NOMO-1 treated with DMSO at 0.1 percent for 48 hours (cell line): ENCODE measurements at regions not wholly inside any gene's neighbourhood (a gene's known extent, or its start where the extent isn't known, plus 50 kb on each side); places are given as distances from the start of the nearest gene placed in this dataset.
"Not testable (repeated sequence)": the region's sequence is repeated elsewhere in the genome, so short reads cannot be mapped to it uniquely, and the experiment has no call there.

Experiments used
- DNase-seq: peaks from one replicate; lab custom pipeline; 2025; ENCODE audit not compliant: unreplicated experiment; lab: John Stamatoyannopoulos, UW

- no peak for DNase-seq
Measured at GRCh38 chr10:53543410-53543809, 770.8 kb upstream of the MBL2 start.

GRCh38 chr10:53537508-53537907, 764.9 kb upstream of the MBL2 start:
- no peak for DNase-seq

- DNase-seq = no peak
Measured at GRCh38 chr10:53536322-53536721, 763.7 kb upstream of the MBL2 start.

- DNase-seq = no peak
Measured at GRCh38 chr10:53534428-53534827, 761.8 kb upstream of the MBL2 start.

GRCh38 chr10:53528974-53529373, 756.4 kb upstream of the MBL2 start:
- no peak for DNase-seq

GRCh38 chr10:53521046-53521445, 748.5 kb upstream of the MBL2 start:
- DNase-seq = no peak

- no peak for DNase-seq
Measured at GRCh38 chr10:53508197-53508596, 735.6 kb upstream of the MBL2 start.

- not testable (repeated sequence) for DNase-seq
Measured at GRCh38 chr10:53504492-53504891, 731.9 kb upstream of the MBL2 start.

- no peak for DNase-seq
Measured at GRCh38 chr10:53491774-53492173, 719.2 kb upstream of the MBL2 start.

GRCh38 chr10:53490553-53490952, 718.0 kb upstream of the MBL2 start:
- DNase-seq = no peak

GRCh38 chr10:53489335-53490182, 717.0 kb upstream of the MBL2 start:
- no peak for DNase-seq

- DNase-seq = no peak
Measured at GRCh38 chr10:53487019-53487983, 714.7 kb upstream of the MBL2 start.

- DNase-seq = not testable (repeated sequence)
Measured at GRCh38 chr10:53485422-53485821, 712.8 kb upstream of the MBL2 start.

GRCh38 chr10:53479365-53479764, 706.8 kb upstream of the MBL2 start:
- DNase-seq = no peak

GRCh38 chr10:53477313-53477675, 704.7 kb upstream of the MBL2 start:
- no peak for DNase-seq

GRCh38 chr10:53476650-53477312, 704.2 kb upstream of the MBL2 start:
- no peak for DNase-seq

- no peak for DNase-seq
Measured at GRCh38 chr10:53469383-53469782, 696.8 kb upstream of the MBL2 start.

GRCh38 chr10:53463539-53463938, 691.0 kb upstream of the MBL2 start:
- no peak for DNase-seq

GRCh38 chr10:53458007-53458406, 685.4 kb upstream of the MBL2 start:
- DNase-seq = no peak

GRCh38 chr10:53453196-53453595, 680.6 kb upstream of the MBL2 start:
- no peak for DNase-seq

GRCh38 chr10:53447576-53447975, 675.0 kb upstream of the MBL2 start:
- DNase-seq = no peak
